Natural killer cell (primary cell): ENCODE measurements at regions not wholly inside any gene's neighbourhood (a gene's known extent, or its start where the extent isn't known, plus 50 kb on each side); places are given as distances from the start of the nearest gene placed in this dataset.

Source experiments
- ATAC-seq, 3 donors: fragments of 150-1000 bp in 2 of 3; fragments of 200-7000 bp in 1 of 3; cut with Tn5 transposase; 1 replicate in 1 of 3; 2 replicates in 2 of 3; pipeline ENCODE4 v1.10.0; 2021; ENCODE audit warnings: mild to moderate bottlenecking in 2 of 3, moderate library complexity in 2 of 3
- DNase-seq, 2 donors: peaks; one replicate each; pipeline versions ENCODE4 v3.0.0 to v3.0.0-alpha.2; 2013 to 2021; ENCODE audit warnings: mixed read lengths in 1 of 2
- H3K27ac ChIP-seq: one replicate; pipeline ENCODE4 v1.5.1; 2013; ENCODE audit warnings: mild to moderate bottlenecking, low read length
- H3K27me3 ChIP-seq: one replicate; pipeline ENCODE4 v1.6.1; 2013; ENCODE audit warnings: low read length; ENCODE audit not compliant: control insufficient read depth, insufficient read depth
- H3K36me3 ChIP-seq: one replicate; pipeline ENCODE4 v1.6.1; 2013; ENCODE audit warnings: low read length; ENCODE audit not compliant: control insufficient read depth, insufficient read depth
- H3K4me1 ChIP-seq: one replicate; pipeline ENCODE4 v1.6.1; 2013; ENCODE audit warnings: low read length; ENCODE audit not compliant: control insufficient read depth, insufficient read depth
- H3K4me3 ChIP-seq: one replicate; pipeline ENCODE4 v1.5.1; 2013; ENCODE audit warnings: low read length
- H3K9me3 ChIP-seq: one replicate; pipeline ENCODE4 v1.6.1; 2013; ENCODE audit warnings: low read length; ENCODE audit not compliant: control insufficient read depth, insufficient read depth
- H3K27ac Mint-ChIP-seq, 2 donors: one replicate each; pipeline ENCODE4 v1.8.0; 2022; ENCODE audit warnings: mild to moderate bottlenecking in 2 of 2, mixed read lengths in 2 of 2, moderate library complexity in 1 of 2
- H3K27me3 Mint-ChIP-seq, 2 donors: one replicate each; pipeline ENCODE4 v1.8.0; 2022; ENCODE audit warnings: low read depth in 2 of 2, mixed read lengths in 2 of 2
- H3K36me3 Mint-ChIP-seq: one replicate; pipeline ENCODE4 v1.8.0; 2022; ENCODE audit warnings: mixed read lengths
- H3K4me1 Mint-ChIP-seq, 2 donors: one replicate each; pipeline ENCODE4 v1.8.0; 2022; ENCODE audit warnings: mixed read lengths in 2 of 2
- H3K4me3 Mint-ChIP-seq: one replicate; pipeline ENCODE4 v1.8.0; 2022; ENCODE audit warnings: mild to moderate bottlenecking, moderate library complexity, mixed read lengths
- H3K9me3 Mint-ChIP-seq, 2 donors: one replicate each; pipeline ENCODE4 v1.8.0; 2022; ENCODE audit warnings: mixed read lengths in 2 of 2
- CTCF ChIP-seq: fragments of 200-600 bp; IDR thresholded peaks from one replicate; pipeline ENCODE4 v1.8.0; 2022; ENCODE audit warnings: antibody characterized with exemption
- WGBS: methylation state at CpG from one replicate; pipeline ENCODE4 v1.1.7; 2013; ENCODE audit warnings: missing lambda C conversion rate; ENCODE audit not compliant: insufficient coverage; 5-methylcytosine and 5-hydroxymethylcytosine counted together
- intact Hi-C: fragments of 100-400 bp; cut with micrococcal nuclease; formaldehyde crosslinking; loops from one replicate; pipeline ENCODE4 v1.14.2; 2022

GRCh38 chr21:16777041-16777720, 735.7 kb upstream of the CXADR start:
- Histone ChIP-seq H3K36me3 (no peaks in the 10 kb centered on the region), H3K27ac (no peak overlapping the region), H3K4me1 (no peaks in the 10 kb centered on the region), H3K9me3 (peaks cover 14% of the 10 kb centered on the region), H3K4me3 (no peak overlapping the region), H3K27me3 (no peaks in the 10 kb centered on the region)
- 71% methylated on average over 5 of the region's 6 CpGs for WGBS
- H3K4me3 Mint-ChIP-seq: no peak overlapping the region
- no peaks in the 10 kb centered on the region for H3K4me1 Mint-ChIP-seq
- H3K9me3 Mint-ChIP-seq: peaks cover 22 to 33% of the 10 kb centered on the region in 2 donors
- H3K27ac Mint-ChIP-seq: no peak overlapping the region
- no peaks in the 10 kb centered on the region for H3K27me3 Mint-ChIP-seq
- DNase-seq: no peak
- H3K36me3 Mint-ChIP-seq: peaks cover 11% of the 10 kb centered on the region
- ATAC-seq: no peak
- no peak for TF ChIP-seq CTCF
- intact Hi-C loops: no loop called here

GRCh38 chr21:16788584-16788983, 724.3 kb upstream of the CXADR start:
- H3K27ac ChIP-seq: no peak overlapping the region
- DNase-seq (no peak), ATAC-seq (no peak)
- 0% methylated on average over 1 of the region's 2 CpGs for WGBS
- no peak overlapping the region for H3K4me3 Mint-ChIP-seq
- no peaks in the 10 kb centered on the region for H3K4me1 Mint-ChIP-seq
- no peaks in the 10 kb centered on the region for H3K27me3 ChIP-seq
- peaks cover 11% of the 10 kb centered on the region for H3K36me3 Mint-ChIP-seq
- intact Hi-C loops: no loop called here
- H3K9me3 Mint-ChIP-seq: peaks cover 13 to 19% of the 10 kb centered on the region in 2 donors
- no peak for TF ChIP-seq CTCF
- no peaks in the 10 kb centered on the region for H3K36me3 ChIP-seq
- no peak overlapping the region for H3K27ac Mint-ChIP-seq
- H3K9me3 ChIP-seq: no peaks in the 10 kb centered on the region
- no peaks in the 10 kb centered on the region for H3K27me3 Mint-ChIP-seq
- H3K4me1 ChIP-seq: no peaks in the 10 kb centered on the region
- no peak overlapping the region for H3K4me3 ChIP-seq

GRCh38 chr21:16789636-16790035, 723.2 kb upstream of the CXADR start:
- Mint-ChIP-seq H3K36me3 (peaks cover under 1% of the 10 kb centered on the region), H3K9me3 (peaks cover 11 to 21% of the 10 kb centered on the region in 2 donors), H3K27ac (no peak overlapping the region), H3K4me1 (no peaks in the 10 kb centered on the region), H3K27me3 (no peaks in the 10 kb centered on the region), H3K4me3 (no peak overlapping the region)
- intact Hi-C loops: no loop called here
- Histone ChIP-seq H3K27ac (no peak overlapping the region), H3K4me3 (no peak overlapping the region), H3K36me3 (no peaks in the 10 kb centered on the region), H3K4me1 (no peaks in the 10 kb centered on the region), H3K27me3 (no peaks in the 10 kb centered on the region), H3K9me3 (no peaks in the 10 kb centered on the region)
- no peak for TF ChIP-seq CTCF
- WGBS: 88% methylated on average over 3 of the region's 3 CpGs
- DNase-seq: no peak
- ATAC-seq: no peak

DNA sequence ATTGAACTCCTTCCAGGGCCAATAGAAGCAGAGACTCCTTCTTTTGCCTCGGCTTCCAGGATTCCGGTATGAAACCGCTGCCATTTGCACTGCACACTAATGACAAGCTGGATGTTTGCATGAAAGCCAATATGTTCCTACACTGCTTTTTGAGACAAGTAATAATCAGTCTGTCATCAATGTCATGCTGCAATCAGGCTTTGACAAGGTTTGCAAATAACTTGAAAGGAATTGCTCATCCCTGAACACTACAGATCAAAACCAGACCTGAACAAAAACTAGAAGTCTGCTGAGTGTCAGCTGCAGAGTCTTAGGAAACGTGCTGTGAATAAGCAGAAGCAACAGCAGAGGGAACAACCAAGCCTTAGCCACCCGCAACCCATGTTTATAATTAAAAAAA, 720.7 kb upstream of the CXADR start:
- Histone ChIP-seq H3K27me3 (no peaks in the 10 kb centered on the region), H3K36me3 (no peaks in the 10 kb centered on the region), H3K9me3 (no peaks in the 10 kb centered on the region), H3K4me1 (no peaks in the 10 kb centered on the region), H3K4me3 (no peak overlapping the region), H3K27ac (no peak overlapping the region)
- Mint-ChIP-seq H3K27ac (no peak overlapping the region), H3K27me3 (no peaks in the 10 kb centered on the region), H3K9me3 (peaks cover 8 to 12% of the 10 kb centered on the region in 2 donors), H3K4me1 (no peaks in the 10 kb centered on the region), H3K36me3 (no peaks in the 10 kb centered on the region), H3K4me3 (no peak overlapping the region)
- intact Hi-C loops: no loop called here
- TF ChIP-seq CTCF: no peak
- ATAC-seq (no peak), DNase-seq (no peak)
- WGBS: 92% methylated on average over 3 of the region's 5 CpGs
